PC-9 (cell line): ENCODE measurements at regions not wholly inside any gene's neighbourhood (a gene's known extent, or its start where the extent isn't known, plus 50 kb on each side); places are given as distances from the start of the nearest gene placed in this dataset.

Experiments used
- EZH2 ChIP-seq: fragments of 200-600 bp; sonication (generic); IDR thresholded peaks from 2 replicates; pipeline ENCODE4 v1.8.0; 2017; ENCODE audit warnings: antibody characterized with exemption, low read depth
- TF ChIP-seq, protein P1 (sequence below): fragments of 200-600 bp; sonication (generic); conservative IDR thresholded peaks from 2 replicates; pipeline ENCODE4 v1.6.1; 2017; ENCODE audit warnings: mixed run types, antibody characterized with exemption, mild to moderate bottlenecking, moderate library complexity

DNA sequence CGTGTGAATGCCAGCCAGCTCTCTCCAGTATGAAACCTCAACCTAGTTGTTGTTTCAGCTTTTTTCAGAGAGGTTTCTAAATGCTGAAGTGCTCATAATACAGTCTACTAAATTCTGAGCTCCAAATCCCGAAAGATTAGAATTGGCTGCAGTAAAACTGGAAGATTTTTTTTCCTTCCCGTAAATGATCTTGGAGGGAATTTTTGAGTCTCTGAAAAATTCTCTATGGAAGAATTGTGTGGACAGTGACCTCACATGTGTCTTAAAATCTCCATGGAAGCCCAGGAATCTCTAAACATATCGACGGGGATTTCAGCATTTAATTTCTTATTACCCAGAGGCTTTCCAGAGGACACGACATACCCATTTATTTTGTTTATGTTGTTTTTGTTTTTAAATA lies 1499.2 kb downstream of the LRRC4C start:
- TF ChIP-seq, protein P1, sequence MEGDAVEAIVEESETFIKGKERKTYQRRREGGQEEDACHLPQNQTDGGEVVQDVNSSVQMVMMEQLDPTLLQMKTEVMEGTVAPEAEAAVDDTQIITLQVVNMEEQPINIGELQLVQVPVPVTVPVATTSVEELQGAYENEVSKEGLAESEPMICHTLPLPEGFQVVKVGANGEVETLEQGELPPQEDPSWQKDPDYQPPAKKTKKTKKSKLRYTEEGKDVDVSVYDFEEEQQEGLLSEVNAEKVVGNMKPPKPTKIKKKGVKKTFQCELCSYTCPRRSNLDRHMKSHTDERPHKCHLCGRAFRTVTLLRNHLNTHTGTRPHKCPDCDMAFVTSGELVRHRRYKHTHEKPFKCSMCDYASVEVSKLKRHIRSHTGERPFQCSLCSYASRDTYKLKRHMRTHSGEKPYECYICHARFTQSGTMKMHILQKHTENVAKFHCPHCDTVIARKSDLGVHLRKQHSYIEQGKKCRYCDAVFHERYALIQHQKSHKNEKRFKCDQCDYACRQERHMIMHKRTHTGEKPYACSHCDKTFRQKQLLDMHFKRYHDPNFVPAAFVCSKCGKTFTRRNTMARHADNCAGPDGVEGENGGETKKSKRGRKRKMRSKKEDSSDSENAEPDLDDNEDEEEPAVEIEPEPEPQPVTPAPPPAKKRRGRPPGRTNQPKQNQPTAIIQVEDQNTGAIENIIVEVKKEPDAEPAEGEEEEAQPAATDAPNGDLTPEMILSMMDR, result no peak
- no peak for TF ChIP-seq EZH2
